AG04450 (cell line): ENCODE measurements at regions not wholly inside any gene's neighbourhood (a gene's known extent, or its start where the extent isn't known, plus 50 kb on each side); places are given as distances from the start of the nearest gene placed in this dataset.
"Not testable (repeated sequence)": the region's sequence is repeated elsewhere in the genome, so short reads cannot be mapped to it uniquely, and the experiment has no call there.

Experiments
- CTCF ChIA-PET: fragments of 300-600, 350-600 bp; formaldehyde crosslinking; extraction: SDS; loops from one replicate; lab custom pipeline; 2022; ENCODE audit warnings: antibody characterized with exemption, inconsistent platforms; lab: Charles Lee
- POLR2A ChIA-PET: fragments of 350-600 bp; formaldehyde crosslinking; extraction: SDS; loops from one replicate; lab custom pipeline; 2021; ENCODE audit warnings: antibody characterized with exemption, inconsistent platforms; lab: Yijun Ruan, JAX
- DNase-seq: peaks from one replicate; pipeline ENCODE4 v3.0.0-alpha.2; 2011; ENCODE audit warnings: low read depth, low spot score
- H3K27ac ChIP-seq: one replicate; pipeline ENCODE4 v1.5.1; 2012; ENCODE audit warnings: low read depth, low read length, control low read depth
- H3K27me3 ChIP-seq: one replicate; pipeline ENCODE4 v1.6.0; 2012; ENCODE audit warnings: low read length; ENCODE audit not compliant: control insufficient read depth, insufficient read depth
- H3K4me3 ChIP-seq: 2 replicates; pipeline ENCODE4 v1.5.1; 2011; ENCODE audit warnings: mild to moderate bottlenecking, low read depth, low read length, control low read depth
- H3K9me3 ChIP-seq: 2 replicates; pipeline ENCODE4 v1.5.1; 2012; ENCODE audit warnings: low read length; ENCODE audit not compliant: control insufficient read depth, insufficient read depth
- CTCF ChIP-seq: IDR thresholded peaks from 2 replicates; pipeline ENCODE4 v1.5.1; 2011; ENCODE audit warnings: low read depth, low read length, control low read depth, inconsistent platforms

DNA sequence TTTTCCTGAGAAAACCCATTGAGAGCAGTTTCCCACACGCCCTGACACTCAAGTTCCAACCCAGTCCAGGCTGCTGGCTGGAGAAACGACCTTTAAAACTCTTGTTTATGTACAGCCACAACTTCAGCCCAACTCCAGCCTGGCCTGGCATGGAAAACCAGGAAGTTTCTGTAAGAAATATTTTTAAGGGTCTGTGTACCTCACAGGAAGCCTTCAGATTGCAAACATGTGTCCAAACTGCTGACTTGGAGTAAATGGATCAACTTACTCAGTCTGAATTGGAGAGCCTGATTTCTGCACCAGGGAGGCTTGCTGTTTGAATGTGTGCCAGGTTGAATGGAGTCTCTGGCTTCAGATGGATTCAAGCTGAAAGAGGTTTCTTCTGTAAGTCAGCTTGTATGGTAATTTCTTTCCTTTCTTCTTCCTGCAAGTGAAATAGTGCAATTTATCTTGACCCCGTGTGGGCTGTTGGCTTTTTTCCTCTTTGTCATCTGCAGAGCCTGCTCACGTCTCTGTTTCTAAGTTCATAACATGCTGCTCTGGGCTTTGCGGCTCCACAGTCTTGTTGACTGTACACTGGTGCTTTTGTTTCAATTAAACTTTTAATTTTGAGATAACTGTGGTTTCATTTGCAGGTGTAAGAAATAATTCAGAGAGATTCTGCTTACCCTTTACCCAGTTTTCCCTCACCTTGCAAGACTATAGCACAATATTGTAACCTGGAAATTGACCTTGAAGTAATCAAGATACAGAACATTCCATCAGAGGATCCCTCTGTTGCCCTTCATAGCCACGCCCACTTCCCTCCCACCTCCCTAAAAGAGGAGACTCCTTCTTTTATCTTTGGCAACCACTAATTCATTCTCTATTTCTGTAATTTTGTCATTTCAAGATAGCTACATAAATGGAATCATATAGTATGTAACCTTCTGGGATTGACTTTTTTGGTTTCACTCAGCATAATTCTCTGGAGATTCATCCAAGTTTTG, 109.7 kb upstream of the PRMT8 start:
- ChIA-PET POLR2A (no interaction called here), CTCF (no interaction called here)
- TF ChIP-seq CTCF: no peak
- no peak for DNase-seq
- H3K27me3 ChIP-seq: no peaks in the 10 kb centered on the region
- no peaks in the 10 kb centered on the region; the same call in 1 of the 2 replicates for H3K9me3 ChIP-seq
- H3K27ac ChIP-seq: no peak overlapping the region
- H3K4me3 ChIP-seq: no peak overlapping the region

DNA sequence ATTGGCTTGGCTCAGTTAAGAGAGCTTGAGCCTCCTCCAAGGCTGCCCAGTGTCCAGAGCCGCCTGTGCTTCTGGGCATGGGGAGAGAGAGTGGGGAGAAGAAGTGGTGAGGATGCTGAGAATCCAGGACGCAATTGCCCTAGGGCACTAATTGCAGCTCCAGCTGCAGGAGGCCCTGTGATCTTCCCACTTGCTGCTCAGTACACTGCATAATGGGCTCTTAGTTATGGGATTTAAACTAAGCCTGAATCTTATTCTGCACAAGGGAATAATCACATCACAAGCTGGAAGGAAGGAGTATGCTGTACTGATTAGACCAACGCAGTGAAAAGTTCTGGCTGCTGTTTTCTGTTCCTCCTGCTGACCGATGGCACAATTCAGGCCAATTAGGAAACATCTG, 101.0 kb upstream of the PRMT8 start:
- ChIA-PET POLR2A (no interaction called here), CTCF (no interaction called here)
- H3K27me3 ChIP-seq: no peaks in the 10 kb centered on the region
- TF ChIP-seq CTCF: no peak
- no peak overlapping the region for H3K27ac ChIP-seq
- no peaks in the 10 kb centered on the region for H3K9me3 ChIP-seq
- H3K4me3 ChIP-seq: no peak overlapping the region
- no peak for DNase-seq

- H3K9me3 ChIP-seq, H3K27ac ChIP-seq, DNase-seq, H3K4me3 ChIP-seq, H3K27me3 ChIP-seq, POLR2A ChIA-PET, CTCF ChIA-PET: not testable (repeated sequence)
Measured at GRCh38 chr12:3397596-3397995, 93.4 kb upstream of the PRMT8 start.

GRCh38 chr12:3398196-3398789, 92.7 kb upstream of the PRMT8 start:
- no peak overlapping the region for H3K4me3 ChIP-seq
- no peak for TF ChIP-seq CTCF

GRCh38 chr12:3405821-3406220, 85.2 kb upstream of the PRMT8 start:
- ChIA-PET POLR2A (no interaction called here), CTCF (no interaction called here)
- H3K4me3 ChIP-seq: no peak overlapping the region
- no peak for TF ChIP-seq CTCF
- H3K27me3 ChIP-seq: no peaks in the 10 kb centered on the region
- H3K27ac ChIP-seq: no peak overlapping the region
- peaks cover 5% of the 10 kb centered on the region; the same call in 1 of the 2 replicates for H3K9me3 ChIP-seq
- no peak for DNase-seq

More at GRCh38 chr12:3398196-3398789, 92.7 kb upstream of the PRMT8 start:
- no peak for DNase-seq
- CTCF ChIA-PET: no interaction called here
- Histone ChIP-seq H3K9me3 (no peaks in the 10 kb centered on the region), H3K27me3 (peaks cover 2% of the 10 kb centered on the region), H3K27ac (no peak overlapping the region)
- POLR2A ChIA-PET: no interaction called here
